Lower lobe of right lung (tissue), 2 donors: ENCODE measurements at regions not wholly inside any gene's neighbourhood (a gene's known extent, or its start where the extent isn't known, plus 50 kb on each side); places are given as distances from the start of the nearest gene placed in this dataset.

Source experiments
- ATAC-seq, 2 donors: fragments of 200-7000 bp; cut with Tn5 transposase; one replicate each; pipeline ENCODE4 v1.9.1; 2020 to 2022; ENCODE audit warnings: mild to moderate bottlenecking in 2 of 2, moderate library complexity in 2 of 2
- DNase-seq: peaks from one replicate; pipeline ENCODE4 v3.0.0-alpha.2; 2020
- H3K27ac ChIP-seq: fragments of 200-600 bp; one replicate; pipeline ENCODE4 v1.8.0; 2022
- H3K27me3 ChIP-seq: fragments of 200-600 bp; one replicate; pipeline ENCODE4 v1.8.0; 2022; ENCODE audit warnings: low read depth
- H3K36me3 ChIP-seq: fragments of 200-600 bp; one replicate; pipeline ENCODE4 v1.8.0; 2022; ENCODE audit warnings: mild to moderate bottlenecking
- H3K4me1 ChIP-seq: fragments of 200-600 bp; one replicate; pipeline ENCODE4 v1.8.0; 2022
- H3K4me3 ChIP-seq: fragments of 200-600 bp; one replicate; pipeline ENCODE4 v1.8.0; 2022; ENCODE audit warnings: mild to moderate bottlenecking
- H3K9me3 ChIP-seq: fragments of 200-600 bp; one replicate; pipeline ENCODE4 v1.8.0; 2022
- CTCF ChIP-seq: fragments of 200-600 bp; IDR thresholded peaks from one replicate; pipeline ENCODE4 v1.8.0; 2022; ENCODE audit warnings: antibody characterized with exemption, mild to moderate bottlenecking
- intact Hi-C: fragments of 100-400 bp; cut with DNase I; formaldehyde crosslinking; loops from one replicate; pipeline ENCODE4 v1.11.0; 2022
- donor health status: DM: no; HTN: yes; CAD: no; lungs with severe emphysema.

DNA sequence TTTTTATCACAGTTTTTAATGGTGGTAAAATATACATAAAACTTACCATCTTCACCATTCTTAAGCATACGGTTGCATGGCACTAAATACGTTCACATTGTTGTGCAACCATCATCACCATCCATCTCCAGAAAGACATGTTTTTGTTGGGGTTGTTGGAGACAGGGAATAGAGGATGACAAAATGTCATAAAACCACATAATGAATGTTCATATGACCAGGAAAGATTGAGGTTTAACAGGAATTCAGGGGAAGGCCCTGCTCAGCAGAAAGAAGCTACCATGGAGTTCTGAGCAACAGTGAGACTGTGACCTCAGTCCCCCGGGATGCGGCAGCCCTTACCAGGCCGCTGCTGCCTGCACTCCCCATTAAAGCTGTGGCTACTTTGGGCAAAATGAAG is 63.9 kb upstream of the TRIM2 start:
- no peak for ATAC-seq
- intact Hi-C loops: loop anchor here (10.0 kb wide), 1 partner anchor 185 kb away; no protein-coding TSS in a partner anchor
- peaks cover 11% of the 10 kb centered on the region for H3K4me1 ChIP-seq
- H3K27ac ChIP-seq: no peak overlapping the region
- H3K4me3 ChIP-seq: no peak overlapping the region
- H3K9me3 ChIP-seq: no peaks in the 10 kb centered on the region
- no peaks in the 10 kb centered on the region for H3K27me3 ChIP-seq
- TF ChIP-seq CTCF: no peak
- H3K36me3 ChIP-seq: no peaks in the 10 kb centered on the region
- no peak for DNase-seq

DNA sequence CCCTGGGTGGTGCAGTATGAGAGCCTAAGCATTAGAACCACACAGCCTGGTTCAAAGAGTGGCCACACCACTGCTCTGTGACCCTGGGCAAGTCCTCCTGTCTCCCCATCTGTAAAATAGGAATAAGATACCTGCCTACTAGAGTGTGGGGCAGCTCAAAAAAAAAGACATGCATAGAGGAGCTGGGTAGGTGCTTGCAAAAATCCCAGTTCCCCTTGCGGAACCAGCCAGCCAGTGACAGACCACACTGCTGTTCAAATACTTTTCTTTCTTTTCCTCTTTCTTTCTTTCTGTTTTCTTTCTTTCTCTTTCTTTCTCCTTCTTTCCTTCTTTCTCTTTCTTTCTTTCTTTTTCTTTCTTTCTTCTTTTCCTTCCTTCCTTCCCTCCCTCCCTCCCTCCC is 63.0 kb upstream of the TRIM2 start:
- no peak overlapping the region for H3K27ac ChIP-seq
- H3K27me3 ChIP-seq: no peaks in the 10 kb centered on the region
- intact Hi-C loops: loop anchor here (10.0 kb wide), 1 partner anchor 184 kb away; no protein-coding TSS in a partner anchor
- no peak overlapping the region for H3K4me3 ChIP-seq
- DNase-seq (no peak), ATAC-seq (no peak)
- no peak for TF ChIP-seq CTCF
- H3K36me3 ChIP-seq: no peaks in the 10 kb centered on the region
- H3K4me1 ChIP-seq: peaks cover 11% of the 10 kb centered on the region
- no peaks in the 10 kb centered on the region for H3K9me3 ChIP-seq

- peak; percentile 81 for TF ChIP-seq CTCF
- Histone ChIP-seq H3K27ac (no peak overlapping the region), H3K4me3 (peak overlapping the region; percentile 22), H3K9me3 (no peaks in the 10 kb centered on the region), H3K4me1 (peaks cover 11% of the 10 kb centered on the region), H3K27me3 (no peaks in the 10 kb centered on the region), H3K36me3 (no peaks in the 10 kb centered on the region)
- peak; percentile 77 to 88 for ATAC-seq
- DNase-seq: peak; percentile 80
- intact Hi-C loops: loop anchor here (10.0 kb wide), 1 partner anchor 182 kb away; no protein-coding TSS in a partner anchor
These were observed 61.4 kb upstream of the TRIM2 start for GRCh38 chr4:153142700-153143438.

DNA sequence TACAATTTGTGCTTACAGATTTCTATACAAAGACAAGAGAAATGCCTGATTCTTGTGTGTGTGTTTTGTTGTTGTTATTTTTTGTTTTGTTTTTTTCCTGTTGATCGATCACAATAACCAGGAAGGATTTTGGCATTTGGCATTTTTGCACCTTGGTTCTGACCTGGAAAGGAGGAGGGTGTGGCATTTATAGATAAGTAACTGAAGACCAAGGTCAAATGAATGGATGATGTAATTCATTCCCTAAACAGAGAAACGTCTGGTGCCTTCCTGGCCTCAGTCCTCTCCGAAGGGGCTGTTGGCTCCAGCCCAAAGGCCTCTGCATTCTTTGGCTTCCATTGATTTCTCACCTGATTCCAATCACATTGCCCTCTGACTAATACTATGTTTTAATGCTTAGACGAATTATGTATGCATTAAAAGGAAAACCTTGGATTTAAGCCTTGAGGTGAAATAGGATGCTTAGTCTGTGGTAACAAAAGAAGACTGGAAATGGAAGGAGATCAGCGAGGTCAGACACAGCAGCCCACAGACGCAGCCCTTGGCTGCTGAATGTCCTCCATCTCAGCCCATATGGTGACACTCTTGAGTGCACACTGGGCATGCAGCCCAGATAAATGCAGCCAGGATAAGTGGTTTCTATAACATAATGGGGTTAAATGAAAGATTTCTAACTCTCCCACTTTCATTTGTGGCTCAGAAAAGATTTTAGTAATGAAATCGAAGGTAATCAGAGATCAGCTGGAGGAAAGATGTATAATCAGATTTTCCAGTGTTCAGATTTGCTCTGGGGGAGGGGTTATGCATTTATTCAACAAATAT is 60.5 kb upstream of the TRIM2 start:
- no peak for DNase-seq
- H3K27ac ChIP-seq: no peak overlapping the region

More for the DNA sequence above, 60.5 kb upstream of the TRIM2 start:
- no peak for TF ChIP-seq CTCF
- Histone ChIP-seq H3K4me1 (peaks cover 11% of the 10 kb centered on the region), H3K4me3 (no peak overlapping the region), H3K9me3 (no peaks in the 10 kb centered on the region), H3K36me3 (no peaks in the 10 kb centered on the region), H3K27me3 (no peaks in the 10 kb centered on the region)
- intact Hi-C loops: loop anchor here (10.0 kb wide), 1 partner anchor 181 kb away; no protein-coding TSS in a partner anchor
- no peak for ATAC-seq
